A549 (cell line): ENCODE measurements at regions not wholly inside any gene's neighbourhood (a gene's known extent, or its start where the extent isn't known, plus 50 kb on each side); places are given as distances from the start of the nearest gene placed in this dataset.

ENCODE experiments used
- ATAC-seq, 2 experiments: fragments of 200-7000 bp in 1 of 2; fragments of >200 bp in 1 of 2; cut with Nextera tagmentation in 1 of 2; cut with Tn5 transposase in 1 of 2; 3 replicates each; pipeline versions ENCODE4 v1.8.0 to v1.9.1; 2018 to 2020; ENCODE audit warnings: mild to moderate bottlenecking in 1 of 2, moderate library complexity in 1 of 2
- CTCF ChIA-PET: fragments of 300-600 bp; sonication (Branson Sonifier 250); formaldehyde crosslinking; extraction: SDS; loops from one replicate; lab custom pipeline; 2021; ENCODE audit warnings: antibody characterized with exemption, inconsistent platforms; lab: Yijun Ruan, JAX
- POLR2A ChIA-PET: fragments of 350-600 bp; formaldehyde crosslinking; extraction: SDS; loops from one replicate; lab custom pipeline; 2021; ENCODE audit warnings: antibody characterized with exemption, inconsistent platforms; lab: Yijun Ruan, JAX
- DNase-seq, 2 experiments: peaks; one replicate each; pipeline versions ENCODE4 v3.0.0 to v3.0.0-alpha.2; 2011 to 2016; ENCODE audit warnings: low read depth in 1 of 2, low spot score in 1 of 2
- FAIRE-seq: peaks from 2 replicates; lab custom pipeline; 2011; peaks lifted over from hg19 to GRCh38; lab: Jason Lieb, UNC
- H3K27ac ChIP-seq, 2 experiments: fragments of >200 bp; sonication (Bioruptor Twin); formaldehyde crosslinking; 3 replicates each; pipeline ENCODE4 v1.5.1; 2016 to 2017
- H3K4me1 ChIP-seq: fragments of >200 bp; sonication (Bioruptor Twin); formaldehyde crosslinking; 3 replicates; pipeline ENCODE4 v1.6.1; 2016
- H3K4me2 ChIP-seq: fragments of >200 bp; sonication (Bioruptor Twin); formaldehyde crosslinking; 3 replicates; pipeline ENCODE4 v1.6.1; 2016
- H3K4me3 ChIP-seq: fragments of >200 bp; sonication (Bioruptor Twin); formaldehyde crosslinking; 3 replicates; pipeline ENCODE4 v1.5.1; 2016
- H3K9me3 ChIP-seq: fragments of >200 bp; sonication (Bioruptor Twin); formaldehyde crosslinking; 3 replicates; pipeline ENCODE4 v1.6.1; 2016
- BHLHE40 ChIP-seq: IDR thresholded peaks from 2 replicates; pipeline ENCODE4 v1.6.1; 2012; ENCODE audit warnings: low read depth, low read length, inconsistent platforms
- CBX2 ChIP-seq: fragments of 200-600 bp; sonication (generic); IDR thresholded peaks from 2 replicates; pipeline ENCODE4 v1.6.1; 2016; ENCODE audit warnings: low read depth, mild to moderate bottlenecking, borderline replicate concordance
- CBX8 ChIP-seq: fragments of 200-600 bp; sonication (generic); IDR thresholded peaks from 2 replicates; pipeline ENCODE4 v1.6.1; 2016
- CEBPB ChIP-seq, 2 experiments: fragments of >200 bp in 1 of 2; sonication (Bioruptor Twin) in 1 of 2; formaldehyde crosslinking in 1 of 2; IDR thresholded peaks; 2 replicates each; pipeline ENCODE4 v1.6.1; 2012 to 2016
- CHD2 ChIP-seq: fragments of 150-350 bp; IDR thresholded peaks from 2 replicates; pipeline ENCODE4 v1.6.1; 2014; ENCODE audit warnings: low read length; ENCODE audit not compliant: partially characterized antibody
- EHMT2 ChIP-seq: fragments of 200-600 bp; sonication (generic); IDR thresholded peaks from 2 replicates; pipeline ENCODE4 v1.6.1; 2016; ENCODE audit warnings: antibody characterized with exemption, low read depth, mild to moderate bottlenecking, moderate library complexity
- EP300 ChIP-seq, 2 experiments: fragments of >200 bp; sonication (Bioruptor Twin); formaldehyde crosslinking; IDR thresholded peaks; 2 replicates in 1 of 2; 3 replicates in 1 of 2; pipeline ENCODE4 v1.6.1; 2016 to 2017
- FOSL2 ChIP-seq, 2 experiments: fragments of 450-650 bp in 1 of 2; fragments of >200 bp in 1 of 2; sonication (Bioruptor Twin) in 1 of 2; formaldehyde crosslinking; IDR thresholded peaks; 2 replicates each; pipeline versions ENCODE4 v1.5.0 to v1.6.1; 2016 to 2020; ENCODE audit warnings: mild to moderate bottlenecking in 1 of 2, moderate library complexity in 1 of 2
- GATA3 ChIP-seq: IDR thresholded peaks from 2 replicates; pipeline ENCODE4 v1.6.1; 2012; ENCODE audit warnings: borderline replicate concordance
- HOXA7 ChIP-seq: fragments of 250-450 bp; sonication (Bioruptor Pico); IDR thresholded peaks from 2 replicates; pipeline ENCODE4 v1.5.0; 2020; ENCODE audit warnings: mild to moderate bottlenecking, moderate library complexity
- HOXB13 ChIP-seq: fragments of 250-450 bp; sonication (Bioruptor Pico); IDR thresholded peaks from 2 replicates; pipeline ENCODE4 v1.5.0; 2020; ENCODE audit warnings: low read depth, mild to moderate bottlenecking, moderate library complexity
- HOXB5 ChIP-seq: fragments of 250-450 bp; sonication (Bioruptor Pico); IDR thresholded peaks from 2 replicates; pipeline ENCODE4 v1.5.0; 2020; ENCODE audit warnings: mild to moderate bottlenecking, moderate library complexity
- JUNB ChIP-seq: fragments of >200 bp; sonication (Bioruptor Twin); formaldehyde crosslinking; IDR thresholded peaks from 2 replicates; pipeline ENCODE4 v1.6.1; 2016
- MAFK ChIP-seq: fragments of 450-650 bp; IDR thresholded peaks from 2 replicates; pipeline ENCODE4 v1.6.1; 2014; ENCODE audit not compliant: partially characterized antibody
- NFE2L2 ChIP-seq: fragments of 150-350 bp; conservative IDR thresholded peaks from 2 replicates; pipeline ENCODE4 v1.6.1; 2014; ENCODE audit warnings: low read length
- POLR2AphosphoS2 ChIP-seq: conservative IDR thresholded peaks from 2 replicates; pipeline ENCODE4 v1.6.1; 2012; ENCODE audit warnings: low read length, improper control_type of control experiment, inconsistent platforms
- RAD21 ChIP-seq, 2 experiments: fragments of >200 bp in 1 of 2; sonication (Bioruptor Twin) in 1 of 2; formaldehyde crosslinking in 1 of 2; IDR thresholded peaks in 1 of 2; conservative IDR thresholded peaks in 1 of 2; 2 replicates in 1 of 2; 3 replicates in 1 of 2; pipeline ENCODE4 v1.6.1; 2012 to 2018; ENCODE audit warnings: inconsistent platforms in 1 of 2
- RARB ChIP-seq: fragments of 250-450 bp; sonication (Bioruptor Pico); IDR thresholded peaks from 2 replicates; pipeline ENCODE4 v1.8.0; 2021; ENCODE audit warnings: mild to moderate bottlenecking, moderate library complexity
- REST ChIP-seq: fragments of 200-600 bp; sonication (generic); IDR thresholded peaks from 2 replicates; pipeline ENCODE4 v1.6.1; 2016; ENCODE audit warnings: antibody characterized with exemption, mild to moderate bottlenecking, moderate library complexity
- RNF2 ChIP-seq: fragments of 200-600 bp; sonication (generic); IDR thresholded peaks from 2 replicates; pipeline ENCODE4 v1.6.1; 2016; ENCODE audit warnings: low read depth, mild to moderate bottlenecking, antibody characterized with exemption, moderate library complexity, borderline replicate concordance
- ZC3H11A ChIP-seq: fragments of 450-650 bp; IDR thresholded peaks from 2 replicates; pipeline ENCODE4 v1.6.1; 2014; ENCODE audit warnings: antibody characterized with exemption, mild to moderate bottlenecking
- ZSCAN20 ChIP-seq: fragments of 250-450 bp; sonication (Bioruptor Pico); IDR thresholded peaks from 2 replicates; pipeline ENCODE4 v1.8.0; 2022; ENCODE audit warnings: mild to moderate bottlenecking, moderate library complexity
- WGBS: methylation state at CpG from one replicate; pipeline ENCODE4 v1.1.6; 2017; ENCODE audit errors: missing lambda C conversion rate; 5-methylcytosine and 5-hydroxymethylcytosine counted together
- TF ChIP-seq, protein P1 (sequence below): IDR thresholded peaks from 2 replicates; pipeline ENCODE4 v1.6.1; 2012; ENCODE audit warnings: low read depth, borderline replicate concordance
- TF ChIP-seq, protein P2 (sequence below): fragments of >200 bp; sonication (Bioruptor Twin); formaldehyde crosslinking; IDR thresholded peaks from 3 replicates; pipeline ENCODE4 v1.6.1; 2016
- TF ChIP-seq, protein P3 (sequence below): fragments of 450-650 bp; IDR thresholded peaks from 2 replicates; pipeline ENCODE4 v1.6.1; 2014; ENCODE audit warnings: antibody characterized with exemption
- TF ChIP-seq, protein P4 (sequence below): fragments of 250-450 bp; sonication (Bioruptor Pico); IDR thresholded peaks from 2 replicates; pipeline ENCODE4 v1.5.0; 2021; ENCODE audit warnings: mild to moderate bottlenecking, moderate library complexity, borderline replicate concordance

- POLR2A ChIA-PET = no interaction called here
- Histone ChIP-seq H3K27ac (no peak overlapping the region), H3K9me3 (peaks cover 2% of the 10 kb centered on the region; the same call in 1 of the 3 replicates), H3K4me3 (no peak overlapping the region), H3K4me1 (no peaks in the 10 kb centered on the region), H3K4me2 (no peak overlapping the region)
- TF ChIP-seq RARB (no peak), ZC3H11A (no peak), ZSCAN20 (no peak), EHMT2 (no peak), MAFK (no peak), EP300 (IDR thresholded peaks at IDR 0.05) (no peak), HOXB5 (CRISPR knock-in tag) (no peak), HOXB13 (CRISPR knock-in tag) (no peak), CEBPB (IDR thresholded peaks at IDR 0.05) (no peak), BHLHE40 (no peak)
- TF ChIP-seq, protein P1, sequence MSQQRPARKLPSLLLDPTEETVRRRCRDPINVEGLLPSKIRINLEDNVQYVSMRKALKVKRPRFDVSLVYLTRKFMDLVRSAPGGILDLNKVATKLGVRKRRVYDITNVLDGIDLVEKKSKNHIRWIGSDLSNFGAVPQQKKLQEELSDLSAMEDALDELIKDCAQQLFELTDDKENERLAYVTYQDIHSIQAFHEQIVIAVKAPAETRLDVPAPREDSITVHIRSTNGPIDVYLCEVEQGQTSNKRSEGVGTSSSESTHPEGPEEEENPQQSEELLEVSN = no peak
- TF ChIP-seq, protein P2, sequence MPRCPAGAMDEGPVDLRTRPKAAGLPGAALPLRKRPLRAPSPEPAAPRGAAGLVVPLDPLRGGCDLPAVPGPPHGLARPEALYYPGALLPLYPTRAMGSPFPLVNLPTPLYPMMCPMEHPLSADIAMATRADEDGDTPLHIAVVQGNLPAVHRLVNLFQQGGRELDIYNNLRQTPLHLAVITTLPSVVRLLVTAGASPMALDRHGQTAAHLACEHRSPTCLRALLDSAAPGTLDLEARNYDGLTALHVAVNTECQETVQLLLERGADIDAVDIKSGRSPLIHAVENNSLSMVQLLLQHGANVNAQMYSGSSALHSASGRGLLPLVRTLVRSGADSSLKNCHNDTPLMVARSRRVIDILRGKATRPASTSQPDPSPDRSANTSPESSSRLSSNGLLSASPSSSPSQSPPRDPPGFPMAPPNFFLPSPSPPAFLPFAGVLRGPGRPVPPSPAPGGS = no peak
- CTCF ChIA-PET = no interaction called here
- 59% methylated on average over 4 of the region's 7 CpGs for whole genome bisulfite sequencing
- ATAC-seq = no peak
- no peak for DNase-seq
- no peak for FAIRE-seq
Measured at GRCh38 chr1:4091996-4092395, 191.9 kb upstream of the C1orf174 start.

- peaks cover 2% of the 10 kb centered on the region; the same call in 1 of the 3 replicates for H3K9me3 ChIP-seq
- no peaks in the 10 kb centered on the region for H3K4me1 ChIP-seq
- 0% methylated on average over 2 of the region's 7 CpGs for WGBS
- TF ChIP-seq EHMT2 (no peak), NFE2L2 (no peak), CBX8 (no peak), CHD2 (no peak), FOSL2 (IDR thresholded peaks at IDR 0.05) (no peak), FOSL2 (CRISPR knock-in tag; IDR thresholded peaks at IDR 0.05) (no peak), CBX2 (no peak), HOXA7 (no peak), RAD21 (conservative IDR thresholded peaks at IDR 0.05 in 1 of 2, IDR thresholded peaks at IDR 0.05 in 1 of 2) (no peak), HOXB13 (CRISPR knock-in tag) (no peak), JUNB (no peak), GATA3 (no peak), RNF2 (no peak), POLR2AphosphoS2 (no peak), REST (no peak), BHLHE40 (no peak)
- TF ChIP-seq, protein P3, sequence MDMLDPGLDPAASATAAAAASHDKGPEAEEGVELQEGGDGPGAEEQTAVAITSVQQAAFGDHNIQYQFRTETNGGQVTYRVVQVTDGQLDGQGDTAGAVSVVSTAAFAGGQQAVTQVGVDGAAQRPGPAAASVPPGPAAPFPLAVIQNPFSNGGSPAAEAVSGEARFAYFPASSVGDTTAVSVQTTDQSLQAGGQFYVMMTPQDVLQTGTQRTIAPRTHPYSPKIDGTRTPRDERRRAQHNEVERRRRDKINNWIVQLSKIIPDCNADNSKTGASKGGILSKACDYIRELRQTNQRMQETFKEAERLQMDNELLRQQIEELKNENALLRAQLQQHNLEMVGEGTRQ = no peak
- TF ChIP-seq, protein P4, sequence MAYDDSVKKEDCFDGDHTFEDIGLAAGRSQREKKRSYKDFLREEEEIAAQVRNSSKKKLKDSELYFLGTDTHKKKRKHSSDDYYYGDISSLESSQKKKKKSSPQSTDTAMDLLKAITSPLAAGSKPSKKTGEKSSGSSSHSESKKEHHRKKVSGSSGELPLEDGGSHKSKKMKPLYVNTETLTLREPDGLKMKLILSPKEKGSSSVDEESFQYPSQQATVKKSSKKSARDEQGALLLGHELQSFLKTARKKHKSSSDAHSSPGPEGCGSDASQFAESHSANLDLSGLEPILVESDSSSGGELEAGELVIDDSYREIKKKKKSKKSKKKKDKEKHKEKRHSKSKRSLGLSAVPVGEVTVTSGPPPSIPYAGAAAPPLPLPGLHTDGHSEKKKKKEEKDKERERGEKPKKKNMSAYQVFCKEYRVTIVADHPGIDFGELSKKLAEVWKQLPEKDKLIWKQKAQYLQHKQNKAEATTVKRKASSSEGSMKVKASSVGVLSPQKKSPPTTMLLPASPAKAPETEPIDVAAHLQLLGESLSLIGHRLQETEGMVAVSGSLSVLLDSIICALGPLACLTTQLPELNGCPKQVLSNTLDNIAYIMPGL (CRISPR knock-in tag) = no peak
- H3K4me2 ChIP-seq = no peak overlapping the region
- DNase-seq = no peak
- ChIA-PET POLR2A (no interaction called here), CTCF (no interaction called here)
- H3K27ac ChIP-seq = no peak overlapping the region
- H3K4me3 ChIP-seq = no peak overlapping the region
- no peak for FAIRE-seq
- ATAC-seq = no peak
Measured at GRCh38 chr1:4093856-4094565, 193.9 kb upstream of the C1orf174 start.
